ENCODE measurements at regions not wholly inside any gene's neighbourhood (a gene's known extent, or its start where the extent isn't known, plus 50 kb on each side); places are given as distances from the start of the nearest gene placed in this dataset.

DNA sequence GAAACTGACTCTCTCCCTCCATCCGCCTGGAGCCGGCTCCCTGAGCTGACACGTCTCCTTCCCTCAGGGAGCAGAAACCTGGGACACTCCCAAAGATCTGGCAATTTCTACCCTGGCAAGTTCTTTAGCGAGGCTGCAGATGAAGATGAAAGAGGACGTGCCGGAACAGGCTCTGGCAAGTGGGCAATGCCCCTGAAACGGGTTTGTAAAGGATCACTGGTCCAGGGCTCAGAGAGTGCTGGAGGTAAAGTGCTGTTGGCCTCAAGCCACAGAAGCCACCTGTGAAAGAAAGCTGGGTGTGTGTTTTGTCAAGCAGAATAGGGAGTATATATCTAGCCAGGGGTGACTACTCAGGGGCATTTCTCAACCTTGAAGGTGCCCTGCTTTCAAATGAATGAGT lies 131.4 kb upstream of the ATP6AP2 start:
- H3K4me1 Mint-ChIP-seq: peaks cover 22% of the 10 kb centered on the region
- H3K27me3 Mint-ChIP-seq (ENCODE audit: low read depth, poor library complexity): peaks cover 7% of the 10 kb centered on the region
- no peak for TF ChIP-seq CTCF (IDR thresholded peaks at IDR 0.05)
- no peak for DNase-seq
- H3K9me3 Mint-ChIP-seq: peaks cover 44% of the 10 kb centered on the region
- H3K36me3 Mint-ChIP-seq (ENCODE audit: low read depth): no peaks in the 10 kb centered on the region
- H3K4me3 Mint-ChIP-seq: no peak overlapping the region
- H3K27ac Mint-ChIP-seq: no peak overlapping the region

GRCh38 chrX:40448793-40449192 lies 132.0 kb upstream of the ATP6AP2 start:
- TF ChIP-seq CTCF (IDR thresholded peaks at IDR 0.05): no peak
- Mint-ChIP-seq H3K4me3 (no peak overlapping the region), H3K36me3 (ENCODE audit: low read depth) (no peaks in the 10 kb centered on the region), H3K4me1 (peaks cover 22% of the 10 kb centered on the region), H3K27me3 (ENCODE audit: low read depth, poor library complexity) (peaks cover 7% of the 10 kb centered on the region), H3K9me3 (peaks cover 41% of the 10 kb centered on the region), H3K27ac (no peak overlapping the region)
- DNase-seq: no peak

DNA sequence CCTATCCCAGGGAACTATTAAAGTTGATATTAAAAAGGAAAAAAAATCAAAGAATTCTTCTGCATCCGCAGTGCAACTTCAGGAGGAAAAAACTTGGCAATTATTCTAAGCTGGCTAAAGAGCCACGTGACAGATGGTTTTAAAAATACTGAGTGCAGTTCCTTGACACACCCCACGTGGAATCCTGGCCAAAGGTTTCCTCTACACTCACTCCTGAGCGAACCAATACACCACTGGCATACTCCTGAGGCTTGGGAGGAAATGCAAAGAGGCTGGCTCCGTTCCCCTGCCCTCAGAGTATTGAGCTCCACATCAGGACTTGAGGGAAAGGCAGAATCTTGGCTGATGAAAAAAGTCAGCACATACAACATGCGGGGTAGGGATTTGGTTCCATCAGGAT lies 133.8 kb upstream of the ATP6AP2 start:
- Mint-ChIP-seq H3K4me3 (no peak overlapping the region), H3K4me1 (peaks cover 22% of the 10 kb centered on the region), H3K9me3 (peaks cover 30% of the 10 kb centered on the region), H3K36me3 (ENCODE audit: low read depth) (no peaks in the 10 kb centered on the region), H3K27ac (no peak overlapping the region), H3K27me3 (ENCODE audit: low read depth, poor library complexity) (peaks cover 4% of the 10 kb centered on the region)
- DNase-seq: no peak
- no peak for TF ChIP-seq CTCF (IDR thresholded peaks at IDR 0.05)

DNA sequence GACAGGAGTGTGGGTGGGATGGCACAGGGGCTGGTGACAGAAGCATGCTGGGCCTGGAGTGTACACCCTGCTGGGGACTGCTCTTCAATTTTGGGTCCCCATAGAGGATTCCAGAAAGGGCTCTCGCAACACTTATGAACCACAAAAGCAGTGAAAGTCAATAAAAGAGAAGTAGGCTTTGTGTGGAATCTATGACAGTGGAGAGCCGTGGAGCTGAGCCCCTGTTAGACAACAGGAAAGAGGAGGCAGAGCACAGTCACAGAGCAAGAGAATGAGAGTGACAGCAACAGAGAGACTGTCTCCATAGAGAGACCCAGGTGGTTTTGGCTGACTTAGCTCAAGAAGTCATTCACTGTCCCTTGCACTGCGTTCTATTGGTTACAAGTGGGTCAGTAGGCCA lies 135.1 kb upstream of the ATP6AP2 start:
- Mint-ChIP-seq H3K9me3 (peaks cover 17% of the 10 kb centered on the region), H3K4me3 (no peak overlapping the region), H3K4me1 (peaks cover 22% of the 10 kb centered on the region), H3K27ac (no peak overlapping the region), H3K36me3 (ENCODE audit: low read depth) (no peaks in the 10 kb centered on the region), H3K27me3 (ENCODE audit: low read depth, poor library complexity) (no peaks in the 10 kb centered on the region)
- no peak for TF ChIP-seq CTCF (IDR thresholded peaks at IDR 0.05)
- no peak for DNase-seq

DNA sequence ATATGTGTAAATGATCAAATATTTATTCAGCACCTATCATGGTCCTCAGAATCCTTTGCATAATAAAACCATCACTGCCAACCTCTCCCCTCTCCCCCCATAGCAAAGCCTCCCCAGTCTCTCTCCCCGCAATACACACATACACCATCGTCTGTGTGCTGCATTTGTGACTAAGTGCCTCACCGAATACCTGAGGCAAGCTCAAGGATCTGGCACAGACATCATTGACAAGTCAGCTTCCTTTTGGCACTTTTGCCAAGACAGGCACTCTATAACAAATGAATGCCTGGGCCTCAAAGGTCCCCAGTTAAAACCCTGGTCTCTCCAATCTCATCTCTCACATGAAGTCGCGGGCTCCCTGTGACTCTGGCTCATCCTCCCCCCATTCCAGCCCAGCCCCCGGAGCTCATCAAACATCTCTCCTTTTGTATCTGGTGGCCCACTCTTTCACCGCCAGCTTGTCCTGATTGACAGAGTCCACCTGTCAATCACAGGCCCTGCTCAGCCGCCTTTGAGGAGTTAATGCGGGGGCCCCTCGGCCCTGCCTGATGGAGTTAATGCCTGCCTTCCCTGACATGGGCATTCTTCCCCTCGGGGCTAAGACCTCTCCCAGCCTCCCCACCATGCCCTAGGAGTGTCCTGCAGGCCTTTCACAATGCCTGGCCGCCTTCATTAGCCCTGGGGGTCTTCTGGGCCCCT lies 135.8 kb upstream of the ATP6AP2 start:
- peaks cover 10% of the 10 kb centered on the region for H3K9me3 Mint-ChIP-seq
- no peak for TF ChIP-seq CTCF (IDR thresholded peaks at IDR 0.05)
- H3K4me1 Mint-ChIP-seq: peaks cover 16% of the 10 kb centered on the region
- H3K4me3 Mint-ChIP-seq: no peak overlapping the region
- no peaks in the 10 kb centered on the region for H3K27me3 Mint-ChIP-seq (ENCODE audit: low read depth, poor library complexity)
- no peaks in the 10 kb centered on the region for H3K36me3 Mint-ChIP-seq (ENCODE audit: low read depth)
- H3K27ac Mint-ChIP-seq: no peak overlapping the region
- no peak for DNase-seq

DNA sequence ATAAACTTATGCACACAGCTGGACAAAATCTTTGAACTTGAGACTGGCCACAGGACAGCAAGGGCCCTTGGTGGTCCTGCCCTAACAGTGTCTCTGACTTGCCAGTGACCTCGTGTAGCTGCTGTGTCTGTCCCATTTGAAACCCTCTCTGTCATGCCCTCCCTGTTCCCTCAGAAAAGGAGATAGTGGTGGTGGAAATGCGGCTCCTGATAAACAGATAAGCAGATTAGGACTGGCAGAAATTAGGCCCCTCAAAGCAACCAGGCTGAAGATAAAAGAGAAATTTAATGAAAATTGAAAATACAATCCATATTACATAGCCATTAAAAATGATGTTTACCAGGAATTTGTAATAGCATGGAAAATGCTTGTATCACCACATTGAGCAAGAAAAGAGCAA lies 136.6 kb upstream of the ATP6AP2 start:
- peaks cover 4% of the 10 kb centered on the region for H3K9me3 Mint-ChIP-seq
- no peak for DNase-seq
- peaks cover 13% of the 10 kb centered on the region for H3K4me1 Mint-ChIP-seq
- no peaks in the 10 kb centered on the region for H3K27me3 Mint-ChIP-seq (ENCODE audit: low read depth, poor library complexity)
- H3K36me3 Mint-ChIP-seq (ENCODE audit: low read depth): no peaks in the 10 kb centered on the region
- TF ChIP-seq CTCF (IDR thresholded peaks at IDR 0.05): no peak
- H3K27ac Mint-ChIP-seq: no peak overlapping the region
- H3K4me3 Mint-ChIP-seq: no peak overlapping the region

Measured in nephron progenitor cell (in vitro differentiated cells).